ENCODE measurements at regions not wholly inside any gene's neighbourhood (a gene's known extent, or its start where the extent isn't known, plus 50 kb on each side); places are given as distances from the start of the nearest gene placed in this dataset.

- H3K4me1 ChIP-seq (replicated peaks): no peaks in the 10 kb centered on the region
- H3K27me3 ChIP-seq (replicated peaks; ENCODE audit: insufficient read depth): no peaks in the 10 kb centered on the region
- H3K9me3 ChIP-seq: no peaks in the 10 kb centered on the region
- intact Hi-C loops (cut with DNase I): no loop called here
- 92% methylated on average over 1 of the region's 1 CpG for WGBS
- no peak for DNase-seq (ENCODE audit: low spot score)
- H3K36me3 ChIP-seq: no peaks in the 10 kb centered on the region
- H3K27ac ChIP-seq: no peak overlapping the region
- no peak overlapping the region for H3K4me3 ChIP-seq
- TF ChIP-seq POLR2AphosphoS5 (IDR thresholded peaks at IDR 0.05) (no peak), POLR2A (IDR thresholded peaks at IDR 0.05) (no peak)
- TF ChIP-seq, protein P1, sequence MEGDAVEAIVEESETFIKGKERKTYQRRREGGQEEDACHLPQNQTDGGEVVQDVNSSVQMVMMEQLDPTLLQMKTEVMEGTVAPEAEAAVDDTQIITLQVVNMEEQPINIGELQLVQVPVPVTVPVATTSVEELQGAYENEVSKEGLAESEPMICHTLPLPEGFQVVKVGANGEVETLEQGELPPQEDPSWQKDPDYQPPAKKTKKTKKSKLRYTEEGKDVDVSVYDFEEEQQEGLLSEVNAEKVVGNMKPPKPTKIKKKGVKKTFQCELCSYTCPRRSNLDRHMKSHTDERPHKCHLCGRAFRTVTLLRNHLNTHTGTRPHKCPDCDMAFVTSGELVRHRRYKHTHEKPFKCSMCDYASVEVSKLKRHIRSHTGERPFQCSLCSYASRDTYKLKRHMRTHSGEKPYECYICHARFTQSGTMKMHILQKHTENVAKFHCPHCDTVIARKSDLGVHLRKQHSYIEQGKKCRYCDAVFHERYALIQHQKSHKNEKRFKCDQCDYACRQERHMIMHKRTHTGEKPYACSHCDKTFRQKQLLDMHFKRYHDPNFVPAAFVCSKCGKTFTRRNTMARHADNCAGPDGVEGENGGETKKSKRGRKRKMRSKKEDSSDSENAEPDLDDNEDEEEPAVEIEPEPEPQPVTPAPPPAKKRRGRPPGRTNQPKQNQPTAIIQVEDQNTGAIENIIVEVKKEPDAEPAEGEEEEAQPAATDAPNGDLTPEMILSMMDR (IDR thresholded peaks at IDR 0.05): no peak
Observed at GRCh38 chr7:96402913-96403312, 81.0 kb upstream of the SLC25A13 start.

- 38% methylated on average over 2 of the region's 2 CpGs for WGBS
- H3K27ac ChIP-seq: no peak overlapping the region
- TF ChIP-seq POLR2AphosphoS5 (IDR thresholded peaks at IDR 0.05): no peak
- TF ChIP-seq POLR2A (IDR thresholded peaks at IDR 0.05): no peak
- TF ChIP-seq, protein P1 (IDR thresholded peaks at IDR 0.05): no peak
- H3K36me3 ChIP-seq: no peaks in the 10 kb centered on the region
- H3K27me3 ChIP-seq (replicated peaks; ENCODE audit: insufficient read depth): no peaks in the 10 kb centered on the region
- no peaks in the 10 kb centered on the region for H3K9me3 ChIP-seq
- no peaks in the 10 kb centered on the region for H3K4me1 ChIP-seq (replicated peaks)
- intact Hi-C loops (cut with DNase I): no loop called here
- no peak for DNase-seq (ENCODE audit: low spot score)
- H3K4me3 ChIP-seq: no peak overlapping the region
Observed at GRCh38 chr7:96401200-96401599, 79.3 kb upstream of the SLC25A13 start.

GRCh38 chr7:96400518-96400917 is 78.6 kb upstream of the SLC25A13 start:
- TF ChIP-seq POLR2AphosphoS5 (IDR thresholded peaks at IDR 0.05) (no peak), POLR2A (IDR thresholded peaks at IDR 0.05) (no peak)
- TF ChIP-seq, protein P1 (IDR thresholded peaks at IDR 0.05): no peak
- intact Hi-C loops (cut with DNase I): no loop called here
- DNase-seq (ENCODE audit: low spot score): no peak
- Histone ChIP-seq H3K27me3 (replicated peaks; ENCODE audit: insufficient read depth) (no peaks in the 10 kb centered on the region), H3K4me3 (no peak overlapping the region), H3K36me3 (no peaks in the 10 kb centered on the region), H3K4me1 (replicated peaks) (no peaks in the 10 kb centered on the region), H3K9me3 (no peaks in the 10 kb centered on the region), H3K27ac (no peak overlapping the region)

DNA sequence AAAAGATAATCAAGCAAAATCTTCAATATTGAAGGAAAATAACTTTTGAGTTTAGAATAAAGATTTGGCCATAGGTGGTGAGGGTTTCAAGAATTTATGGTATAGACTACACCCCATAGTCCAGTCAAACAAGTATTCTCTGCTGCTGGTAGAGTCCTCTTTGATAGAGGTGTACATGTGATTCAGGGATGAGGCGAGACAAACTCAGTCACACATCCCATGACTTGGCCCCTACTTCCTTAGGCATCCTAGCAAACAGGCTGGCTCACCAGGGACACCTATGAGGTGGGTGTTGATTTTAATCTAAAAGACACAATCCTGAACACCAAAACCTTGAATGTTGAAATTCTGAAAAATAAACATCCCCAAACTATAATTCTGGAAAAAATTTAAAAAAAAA is 78.1 kb upstream of the SLC25A13 start:
- Histone ChIP-seq H3K4me3 (no peak overlapping the region), H3K4me1 (replicated peaks) (no peaks in the 10 kb centered on the region), H3K36me3 (no peaks in the 10 kb centered on the region), H3K27me3 (replicated peaks; ENCODE audit: insufficient read depth) (no peaks in the 10 kb centered on the region), H3K9me3 (no peaks in the 10 kb centered on the region), H3K27ac (no peak overlapping the region)
- DNase-seq (ENCODE audit: low spot score): no peak
- no peak for TF ChIP-seq POLR2AphosphoS5 (IDR thresholded peaks at IDR 0.05)
- TF ChIP-seq POLR2A (IDR thresholded peaks at IDR 0.05): no peak
- TF ChIP-seq, protein P1 (IDR thresholded peaks at IDR 0.05): no peak
- intact Hi-C loops (cut with DNase I): no loop called here
- 88% methylated on average over 1 of the region's 1 CpG for WGBS

GRCh38 chr7:96397936-96398598 is 76.2 kb upstream of the SLC25A13 start:
- Histone ChIP-seq H3K4me1 (replicated peaks) (no peaks in the 10 kb centered on the region), H3K9me3 (no peaks in the 10 kb centered on the region), H3K27ac (no peak overlapping the region), H3K4me3 (no peak overlapping the region), H3K27me3 (replicated peaks; ENCODE audit: insufficient read depth) (no peaks in the 10 kb centered on the region), H3K36me3 (no peaks in the 10 kb centered on the region)
- TF ChIP-seq, protein P1 (IDR thresholded peaks at IDR 0.05): no peak
- TF ChIP-seq POLR2AphosphoS5 (IDR thresholded peaks at IDR 0.05): no peak
- TF ChIP-seq POLR2A (IDR thresholded peaks at IDR 0.05): no peak
- intact Hi-C loops (cut with DNase I): no loop called here
- DNase-seq (ENCODE audit: low spot score): no peak
- WGBS: 83% methylated on average over 8 of the region's 8 CpGs
